ENCODE measurements at regions not wholly inside any gene's neighbourhood (a gene's known extent, or its start where the extent isn't known, plus 50 kb on each side); places are given as distances from the start of the nearest gene placed in this dataset.

DNA sequence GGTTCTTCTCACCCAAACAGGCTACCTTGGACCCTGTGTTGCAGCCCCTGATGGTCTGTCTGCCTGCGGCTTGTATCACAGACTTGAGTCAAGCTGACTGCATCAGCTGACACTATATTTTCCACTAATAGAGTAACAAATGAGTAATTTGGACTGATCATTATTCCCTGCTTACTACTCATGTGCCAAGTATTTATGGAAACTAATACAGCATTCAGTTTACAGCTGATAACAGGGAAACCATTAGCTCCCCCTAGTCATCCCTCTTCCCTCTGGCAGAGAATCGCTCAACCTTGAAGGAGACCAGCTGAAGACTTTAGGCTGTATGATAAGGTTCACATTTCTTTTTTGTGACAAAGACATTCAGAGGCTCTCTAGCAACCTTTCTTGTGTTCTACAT is 116.6 kb upstream of the SYT6 start:
- no peak for TF ChIP-seq CTCF (IDR thresholded peaks at IDR 0.05; ENCODE audit: control insufficient read depth, insufficient read depth, low read depth, low read length, missing control alignments)
- DNase-seq (ENCODE audit: low read depth): no peak
- H3K4me3 ChIP-seq (ENCODE audit: control insufficient read depth, low read depth, low read length): no peak overlapping the region

DNA sequence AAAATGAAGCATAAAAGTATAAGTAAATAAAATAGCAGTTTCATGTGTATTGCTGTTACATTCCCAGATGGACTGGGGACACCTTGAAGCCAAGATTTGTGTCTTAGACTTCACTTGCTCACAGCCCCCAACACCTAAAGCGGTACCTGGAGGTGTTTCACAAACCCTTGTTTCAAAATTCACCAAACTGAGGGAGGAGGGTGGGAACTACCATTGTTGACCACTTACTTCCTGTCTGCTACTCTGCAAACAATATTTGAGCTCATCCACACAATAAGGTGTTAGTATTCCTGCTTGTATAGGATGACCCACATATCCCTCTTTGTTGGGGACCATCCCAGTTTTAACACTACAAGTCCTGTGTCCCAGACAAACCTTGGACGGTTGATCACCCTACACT is 115.9 kb upstream of the SYT6 start:
- DNase-seq (ENCODE audit: low read depth): no peak
- no peak for TF ChIP-seq CTCF (IDR thresholded peaks at IDR 0.05; ENCODE audit: control insufficient read depth, insufficient read depth, low read depth, low read length, missing control alignments)
- H3K4me3 ChIP-seq (ENCODE audit: control insufficient read depth, low read depth, low read length): no peak overlapping the region

DNA sequence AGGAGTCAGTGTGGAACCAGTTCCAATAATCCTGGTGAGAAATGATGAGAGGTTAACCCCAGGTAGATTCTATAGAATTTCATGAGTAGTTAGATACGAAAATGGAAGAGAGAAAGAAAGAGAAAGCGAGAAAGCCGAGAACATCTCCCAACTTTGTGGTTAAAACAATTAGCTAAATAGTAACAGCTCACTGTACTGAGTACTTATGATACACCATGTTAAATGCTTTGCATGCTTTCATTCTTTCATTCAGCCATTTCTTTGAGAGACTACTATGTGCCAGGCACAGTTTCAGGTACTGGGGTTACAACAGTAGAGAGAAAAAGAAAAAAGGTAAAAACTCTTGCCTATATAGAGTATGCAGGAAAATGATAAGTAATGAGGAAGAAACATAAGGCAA is 109.7 kb upstream of the SYT6 start:
- no peak overlapping the region for H3K4me3 ChIP-seq (ENCODE audit: control insufficient read depth, low read depth, low read length)
- no peak for TF ChIP-seq CTCF (IDR thresholded peaks at IDR 0.05; ENCODE audit: control insufficient read depth, insufficient read depth, low read depth, low read length, missing control alignments)

DNA sequence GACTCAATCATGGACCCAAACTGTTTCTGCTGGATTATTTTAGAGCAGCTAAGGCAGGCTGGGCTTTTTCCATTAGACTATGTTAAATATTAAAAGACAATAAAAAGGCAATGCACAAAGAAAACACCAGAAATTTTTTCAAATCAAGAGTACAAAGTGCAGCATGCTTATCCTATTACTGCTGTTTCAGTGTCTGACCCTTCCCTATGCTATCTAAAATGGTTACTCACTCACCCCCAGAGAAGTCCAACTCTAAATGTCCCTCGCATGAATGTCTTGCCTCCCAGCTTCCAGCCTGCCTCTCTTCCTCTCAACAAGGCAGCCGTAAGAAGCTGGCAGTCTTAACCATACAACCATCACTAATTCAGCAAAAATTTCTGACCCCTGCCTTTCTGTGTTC is 108.7 kb upstream of the SYT6 start:
- no peak overlapping the region for H3K4me3 ChIP-seq (ENCODE audit: control insufficient read depth, low read depth, low read length)
- no peak for TF ChIP-seq CTCF (IDR thresholded peaks at IDR 0.05; ENCODE audit: control insufficient read depth, insufficient read depth, low read depth, low read length, missing control alignments)
- no peak for DNase-seq (ENCODE audit: low read depth)

More for the DNA sequence above, 109.7 kb upstream of the SYT6 start:
- DNase-seq (ENCODE audit: low read depth): no peak

DNA sequence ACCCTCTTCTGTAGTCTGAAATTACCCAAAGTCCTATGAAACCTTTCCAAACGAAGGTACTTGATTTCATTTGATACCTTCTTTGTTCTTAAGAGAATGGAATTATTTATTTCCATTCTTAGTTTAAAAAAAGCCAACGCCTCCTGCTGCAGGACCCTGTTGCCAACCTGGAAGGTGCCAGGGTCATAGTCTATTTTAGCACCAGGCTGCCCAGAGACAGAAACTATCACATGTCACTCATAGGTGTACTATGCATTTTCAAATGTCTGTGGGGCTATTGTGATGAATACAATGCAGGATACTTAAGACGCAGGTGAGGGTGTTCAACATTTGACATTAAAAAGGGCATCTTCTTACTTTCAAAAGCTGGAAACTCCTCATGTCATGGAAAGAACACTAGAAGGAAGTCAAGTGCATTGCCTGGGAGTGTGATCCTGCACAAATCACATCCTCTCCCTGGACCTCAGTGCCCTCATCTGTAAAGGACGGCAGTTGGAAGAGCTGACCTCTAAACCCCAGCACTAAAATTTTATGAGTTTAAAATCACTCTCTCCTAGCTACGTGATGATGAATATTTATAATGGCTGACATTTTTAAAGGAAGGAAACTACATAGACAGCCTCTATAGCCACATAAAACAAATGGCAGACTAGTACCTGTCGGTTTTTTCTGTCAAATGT is 107.3 kb upstream of the SYT6 start:
- H3K4me3 ChIP-seq (ENCODE audit: control insufficient read depth, low read depth, low read length): no peak overlapping the region
- TF ChIP-seq CTCF (IDR thresholded peaks at IDR 0.05; ENCODE audit: control insufficient read depth, insufficient read depth, low read depth, low read length, missing control alignments): no peak
- DNase-seq (ENCODE audit: low read depth): no peak

DNA sequence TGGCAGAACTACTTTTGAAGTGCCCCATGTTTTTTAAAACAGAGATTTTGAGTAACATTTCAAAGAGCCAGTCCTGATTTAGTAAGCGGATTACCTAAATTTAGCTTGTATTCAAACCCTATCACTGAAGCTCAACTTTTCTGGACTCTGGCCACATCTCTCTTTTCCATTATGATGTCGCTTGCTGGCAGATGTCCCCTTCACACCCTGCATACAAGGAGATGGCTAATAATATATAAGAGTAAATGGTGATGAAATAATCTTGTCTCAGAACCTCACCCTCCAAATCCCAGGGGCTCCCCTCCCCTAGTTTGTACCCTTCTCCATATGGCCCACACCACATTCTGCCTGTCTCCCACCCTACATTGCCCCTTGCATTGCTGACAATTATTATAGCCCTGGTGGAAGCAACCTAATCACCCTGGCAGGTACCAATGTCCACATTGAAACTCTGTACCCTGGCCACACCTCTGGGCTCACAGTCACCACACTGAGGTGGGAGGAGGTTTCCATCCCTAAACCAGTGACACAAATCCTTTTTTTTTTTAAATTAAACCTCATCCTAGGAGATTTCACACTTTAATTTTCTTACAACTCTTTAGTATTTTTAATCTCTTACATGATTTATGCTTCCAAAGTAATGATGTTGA is 106.0 kb upstream of the SYT6 start:
- no peak for DNase-seq (ENCODE audit: low read depth)
- no peak overlapping the region for H3K4me3 ChIP-seq (ENCODE audit: control insufficient read depth, low read depth, low read length)
- no peak for TF ChIP-seq CTCF (IDR thresholded peaks at IDR 0.05; ENCODE audit: control insufficient read depth, insufficient read depth, low read depth, low read length, missing control alignments)

Data from AG09309 (cell line).